Astrocyte (in vitro differentiated cells and primary cell): ENCODE measurements at regions not wholly inside any gene's neighbourhood (a gene's known extent, or its start where the extent isn't known, plus 50 kb on each side); places are given as distances from the start of the nearest gene placed in this dataset.

ENCODE experiments used
- DNase-seq: peaks from one replicate; pipeline ENCODE4 v3.0.0-alpha.2; 2010; ENCODE audit warnings: low read depth
- FAIRE-seq: peaks from 2 replicates; lab custom pipeline; 2011; peaks lifted over from hg19 to GRCh38; lab: Jason Lieb, UNC
- H2AFZ ChIP-seq: 2 replicates; pipeline ENCODE4 v1.6.0; 2012; ENCODE audit warnings: low read depth, low read length, inconsistent platforms
- H3K27ac ChIP-seq: 2 replicates; pipeline ENCODE4 v1.5.1; 2011; ENCODE audit warnings: low read depth, low read length, inconsistent platforms
- H3K27me3 ChIP-seq: 2 replicates; pipeline ENCODE4 v1.6.0; 2011; ENCODE audit warnings: low read length, inconsistent platforms; ENCODE audit not compliant: insufficient read depth
- H3K36me3 ChIP-seq: 2 replicates; pipeline ENCODE4 v1.5.1; 2011; ENCODE audit warnings: low read length, inconsistent platforms; ENCODE audit not compliant: insufficient read depth
- H3K4me1 ChIP-seq: 2 replicates; pipeline ENCODE4 v1.5.1; 2011; ENCODE audit warnings: low read length, inconsistent platforms; ENCODE audit not compliant: insufficient read depth
- H3K4me2 ChIP-seq: 2 replicates; pipeline ENCODE4 v1.6.0; 2012; ENCODE audit warnings: low read length, inconsistent platforms
- H3K4me3 ChIP-seq: 2 replicates; pipeline ENCODE4 v1.5.1; 2011; ENCODE audit warnings: low read depth, mild to moderate bottlenecking, low read length, inconsistent platforms; ENCODE audit not compliant: insufficient read depth
- H3K79me2 ChIP-seq: 2 replicates; pipeline ENCODE4 v1.6.0; 2012; ENCODE audit warnings: mild to moderate bottlenecking, low read length, inconsistent platforms; ENCODE audit not compliant: insufficient read depth
- H3K9ac ChIP-seq: 2 replicates; pipeline ENCODE4 v1.6.0; 2012; ENCODE audit warnings: mild to moderate bottlenecking, low read length, inconsistent platforms
- H3K9me3 ChIP-seq: 2 replicates; pipeline ENCODE4 v1.5.1; 2012; ENCODE audit warnings: low read depth, mild to moderate bottlenecking, low read length, inconsistent platforms; ENCODE audit not compliant: insufficient read depth
- H4K20me1 ChIP-seq: 2 replicates; pipeline ENCODE4 v1.6.0; 2012; ENCODE audit warnings: low read length, inconsistent platforms; ENCODE audit not compliant: insufficient read depth
- H3K27ac Mint-ChIP-seq: one replicate; pipeline ENCODE4 v1.8.0; 2021; ENCODE audit warnings: mild to moderate bottlenecking, mixed read lengths; ENCODE audit not compliant: unreplicated experiment
- H3K27me3 Mint-ChIP-seq: one replicate; pipeline ENCODE4 v1.8.0; 2021; ENCODE audit warnings: low read depth, mixed read lengths; ENCODE audit not compliant: unreplicated experiment
- H3K36me3 Mint-ChIP-seq: one replicate; pipeline ENCODE4 v1.8.0; 2021; ENCODE audit warnings: low read depth, mixed read lengths; ENCODE audit not compliant: unreplicated experiment
- H3K4me1 Mint-ChIP-seq: one replicate; pipeline ENCODE4 v1.8.0; 2021; ENCODE audit warnings: low read depth, mixed read lengths; ENCODE audit not compliant: unreplicated experiment
- H3K4me3 Mint-ChIP-seq: one replicate; pipeline ENCODE4 v1.8.0; 2021; ENCODE audit warnings: mild to moderate bottlenecking, moderate library complexity, mixed read lengths; ENCODE audit not compliant: unreplicated experiment
- H3K9me3 Mint-ChIP-seq: one replicate; pipeline ENCODE4 v1.8.0; 2021; ENCODE audit warnings: mild to moderate bottlenecking, mixed read lengths; ENCODE audit not compliant: unreplicated experiment
- EZH2 ChIP-seq: IDR thresholded peaks from 2 replicates; pipeline ENCODE4 v1.6.1; 2012; ENCODE audit warnings: mild to moderate bottlenecking, low read length, inconsistent platforms; ENCODE audit not compliant: insufficient read depth
- TF ChIP-seq, protein P1 (sequence below): IDR thresholded peaks from 2 replicates; pipeline ENCODE4 v1.5.1; 2011; ENCODE audit warnings: low read depth, mild to moderate bottlenecking, inconsistent platforms, low read length, moderate library complexity; ENCODE audit not compliant: insufficient read depth

DNA sequence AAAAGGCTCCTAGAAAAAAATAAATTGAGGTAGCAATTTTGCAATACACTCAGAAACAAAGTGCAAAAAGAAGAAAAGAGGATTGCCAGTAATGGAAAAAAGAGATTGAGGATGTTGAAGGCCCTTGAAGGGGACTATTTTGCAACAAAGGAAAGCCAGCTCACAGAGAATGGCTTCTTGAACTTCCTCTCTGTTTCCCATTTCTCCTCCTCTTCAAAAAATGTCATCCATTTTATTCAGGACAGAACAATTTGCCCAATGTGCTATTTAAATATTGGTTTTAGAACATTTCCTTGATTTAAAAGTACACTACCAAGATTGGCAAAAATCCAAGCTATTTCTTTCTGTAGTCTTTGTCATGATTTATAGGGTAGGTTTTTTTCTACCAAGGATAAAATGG lies 60.2 kb downstream of the GASK1B start:
- no peaks in the 10 kb centered on the region for H3K9me3 ChIP-seq
- no peak for TF ChIP-seq EZH2
- TF ChIP-seq, protein P1, sequence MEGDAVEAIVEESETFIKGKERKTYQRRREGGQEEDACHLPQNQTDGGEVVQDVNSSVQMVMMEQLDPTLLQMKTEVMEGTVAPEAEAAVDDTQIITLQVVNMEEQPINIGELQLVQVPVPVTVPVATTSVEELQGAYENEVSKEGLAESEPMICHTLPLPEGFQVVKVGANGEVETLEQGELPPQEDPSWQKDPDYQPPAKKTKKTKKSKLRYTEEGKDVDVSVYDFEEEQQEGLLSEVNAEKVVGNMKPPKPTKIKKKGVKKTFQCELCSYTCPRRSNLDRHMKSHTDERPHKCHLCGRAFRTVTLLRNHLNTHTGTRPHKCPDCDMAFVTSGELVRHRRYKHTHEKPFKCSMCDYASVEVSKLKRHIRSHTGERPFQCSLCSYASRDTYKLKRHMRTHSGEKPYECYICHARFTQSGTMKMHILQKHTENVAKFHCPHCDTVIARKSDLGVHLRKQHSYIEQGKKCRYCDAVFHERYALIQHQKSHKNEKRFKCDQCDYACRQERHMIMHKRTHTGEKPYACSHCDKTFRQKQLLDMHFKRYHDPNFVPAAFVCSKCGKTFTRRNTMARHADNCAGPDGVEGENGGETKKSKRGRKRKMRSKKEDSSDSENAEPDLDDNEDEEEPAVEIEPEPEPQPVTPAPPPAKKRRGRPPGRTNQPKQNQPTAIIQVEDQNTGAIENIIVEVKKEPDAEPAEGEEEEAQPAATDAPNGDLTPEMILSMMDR = no peak
- no peak overlapping the region for H2AFZ ChIP-seq
- H3K4me2 ChIP-seq = no peak overlapping the region
- H3K79me2 ChIP-seq = no peaks in the 10 kb centered on the region
- Mint-ChIP-seq H3K9me3 (no peaks in the 10 kb centered on the region), H3K4me3 (no peak overlapping the region), H3K27me3 (no peaks in the 10 kb centered on the region), H3K4me1 (peaks cover 1% of the 10 kb centered on the region), H3K36me3 (no peaks in the 10 kb centered on the region), H3K27ac (no peak overlapping the region)
- H3K27ac ChIP-seq = no peak overlapping the region
- H3K36me3 ChIP-seq = no peaks in the 10 kb centered on the region
- no peak for FAIRE-seq
- H3K9ac ChIP-seq = no peak overlapping the region
- no peak overlapping the region for H3K4me3 ChIP-seq
- H3K27me3 ChIP-seq = no peaks in the 10 kb centered on the region
- DNase-seq = peak; percentile 6
- H3K4me1 ChIP-seq = no peaks in the 10 kb centered on the region
- H4K20me1 ChIP-seq = no peaks in the 10 kb centered on the region

DNA sequence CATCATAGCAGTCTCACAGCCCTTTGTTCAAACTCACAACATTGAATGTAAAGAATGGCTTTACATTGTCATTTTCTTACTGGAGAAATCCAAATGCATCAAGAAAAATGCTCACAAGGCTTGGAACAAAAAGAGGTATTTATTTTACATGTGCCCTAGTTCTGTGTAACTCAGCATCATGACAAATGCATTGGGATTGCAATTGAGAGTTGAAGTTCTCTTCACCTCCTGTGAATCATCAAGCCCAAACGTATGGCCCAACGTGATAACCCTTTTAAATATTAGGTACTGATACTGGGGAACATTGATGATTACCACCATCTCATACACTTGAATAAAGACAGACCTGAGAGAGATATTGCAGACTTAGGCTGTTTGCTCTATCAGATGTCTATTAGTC lies 61.6 kb downstream of the GASK1B start:
- no peaks in the 10 kb centered on the region for H3K27me3 ChIP-seq
- H3K9me3 ChIP-seq = no peaks in the 10 kb centered on the region
- no peak overlapping the region for H3K9ac ChIP-seq
- H3K27ac ChIP-seq = no peak overlapping the region
- no peak overlapping the region for H3K4me3 ChIP-seq
- Mint-ChIP-seq H3K36me3 (no peaks in the 10 kb centered on the region), H3K9me3 (no peaks in the 10 kb centered on the region), H3K4me1 (peaks cover 1% of the 10 kb centered on the region), H3K4me3 (no peak overlapping the region), H3K27ac (no peak overlapping the region), H3K27me3 (no peaks in the 10 kb centered on the region)
- H4K20me1 ChIP-seq = no peaks in the 10 kb centered on the region
- H3K79me2 ChIP-seq = no peaks in the 10 kb centered on the region
- TF ChIP-seq, protein P1 = no peak
- TF ChIP-seq EZH2 = no peak
- DNase-seq (peak; percentile 13), FAIRE-seq (no peak)
- H3K4me1 ChIP-seq = no peaks in the 10 kb centered on the region
- no peak overlapping the region for H3K4me2 ChIP-seq
- no peak overlapping the region for H2AFZ ChIP-seq
- no peaks in the 10 kb centered on the region for H3K36me3 ChIP-seq

DNA sequence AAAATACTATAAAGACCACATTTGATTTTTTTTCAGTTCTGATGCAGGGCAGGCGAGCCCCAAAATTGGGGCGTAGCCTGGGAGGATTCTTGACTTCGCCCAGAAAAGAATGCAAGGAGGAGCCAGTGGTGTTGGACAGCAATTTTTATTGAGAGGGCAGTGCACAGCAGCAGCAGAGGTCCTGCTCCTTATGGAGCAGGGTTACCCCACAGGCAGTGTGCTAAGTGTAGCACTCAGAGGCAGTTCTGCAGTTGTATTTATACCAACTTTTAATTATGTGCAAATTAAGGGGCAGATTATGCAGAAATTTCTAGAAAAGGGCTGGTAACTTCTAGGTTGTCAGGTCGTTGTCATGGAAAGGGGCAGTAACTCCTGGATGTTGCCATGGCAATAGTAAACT lies 69.9 kb downstream of the GASK1B start:
- Histone ChIP-seq H3K9ac (no peak overlapping the region), H3K79me2 (no peaks in the 10 kb centered on the region), H3K4me2 (no peak overlapping the region), H4K20me1 (no peaks in the 10 kb centered on the region), H3K36me3 (no peaks in the 10 kb centered on the region), H2AFZ (no peak overlapping the region), H3K27ac (no peak overlapping the region), H3K4me3 (no peak overlapping the region), H3K9me3 (no peaks in the 10 kb centered on the region), H3K4me1 (no peaks in the 10 kb centered on the region), H3K27me3 (no peaks in the 10 kb centered on the region)
- H3K36me3 Mint-ChIP-seq = no peaks in the 10 kb centered on the region
- no peak overlapping the region for H3K4me3 Mint-ChIP-seq
- H3K27ac Mint-ChIP-seq = no peak overlapping the region
- no peaks in the 10 kb centered on the region for H3K4me1 Mint-ChIP-seq
- H3K27me3 Mint-ChIP-seq = no peaks in the 10 kb centered on the region
- H3K9me3 Mint-ChIP-seq = no peaks in the 10 kb centered on the region
- DNase-seq (no peak), FAIRE-seq (no peak)
- TF ChIP-seq, protein P1 = no peak
- TF ChIP-seq EZH2 = no peak
